ENCODE measurements at regions not wholly inside any gene's neighbourhood (a gene's known extent, or its start where the extent isn't known, plus 50 kb on each side); places are given as distances from the start of the nearest gene placed in this dataset.

- H3K36me3 ChIP-seq (replicated peaks; ENCODE audit: low read depth, low read length), result no peaks in the 10 kb centered on the region
- no peak overlapping the region for H3K4me2 ChIP-seq (ENCODE audit: low read length)
- TF ChIP-seq EZH2phosphoT487 (IDR thresholded peaks at IDR 0.05; ENCODE audit: low read depth) (no peak), CTCF (IDR thresholded peaks at IDR 0.05; ENCODE audit: low read depth, low read length) (no peak)
- H3K27ac ChIP-seq (ENCODE audit: low read length), result no peak overlapping the region
- H3K79me2 ChIP-seq (ENCODE audit: low read length), result no peaks in the 10 kb centered on the region
- H3K9ac ChIP-seq (ENCODE audit: low read length), result no peak overlapping the region
- peaks cover 41% of the 10 kb centered on the region for H3K4me1 ChIP-seq (ENCODE audit: low read length)
- no peaks in the 10 kb centered on the region for H3K27me3 ChIP-seq (ENCODE audit: low read depth, low read length)
- H3K9me3 ChIP-seq (ENCODE audit: insufficient read depth, low read length), result peaks cover 12% of the 10 kb centered on the region; the same call in 1 of the 2 replicates
- no peak overlapping the region for H3K4me3 ChIP-seq (ENCODE audit: low read length)
- H4K20me1 ChIP-seq (ENCODE audit: insufficient read depth, low read length), result no peaks in the 10 kb centered on the region
- H2AFZ ChIP-seq (ENCODE audit: low read depth, low read length), result no peak overlapping the region
Measured at GRCh38 chr13:34076319-34076718, 258.4 kb downstream of the RFC3 start.

DNA sequence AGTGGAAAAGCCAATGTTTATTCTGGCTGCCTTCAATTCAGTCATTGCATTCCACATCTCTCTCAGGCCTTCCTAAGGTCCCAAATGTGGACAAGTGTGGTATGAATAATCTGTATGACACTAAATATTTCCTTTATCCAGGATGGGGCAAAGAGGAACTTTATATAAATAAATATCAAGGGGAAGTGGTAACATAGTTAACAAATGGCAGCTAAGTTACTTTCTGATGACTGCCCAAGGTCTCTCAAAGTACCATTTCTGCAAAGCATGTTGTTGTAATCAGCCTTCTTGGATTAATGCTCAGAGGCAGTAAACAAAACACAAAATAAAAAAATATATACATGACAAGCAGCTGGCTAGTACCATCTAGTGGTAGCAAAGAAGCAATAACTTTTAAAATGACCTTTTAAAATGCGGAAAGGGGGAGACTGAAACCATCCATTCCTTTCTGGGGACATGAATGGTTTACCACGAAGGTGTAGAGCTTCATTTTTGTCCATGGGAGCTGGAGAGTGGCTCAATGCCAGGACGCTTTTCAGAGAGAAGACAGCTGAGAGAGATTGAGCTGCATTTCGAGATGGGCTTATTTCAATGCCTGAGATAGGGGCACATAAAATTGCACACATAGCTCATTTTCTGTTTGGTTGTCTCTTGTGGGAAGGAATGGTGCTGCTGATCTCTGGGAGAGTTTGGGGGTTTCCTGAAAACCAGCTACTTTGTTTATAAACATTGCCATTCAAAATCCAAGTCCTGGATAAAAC, 259.2 kb downstream of the RFC3 start:
- no peak overlapping the region for H3K27ac ChIP-seq (ENCODE audit: low read length)
- H3K9ac ChIP-seq (ENCODE audit: low read length), result peak overlapping the region; percentile 15; the same call in 1 of the 2 replicates
- no peaks in the 10 kb centered on the region for H4K20me1 ChIP-seq (ENCODE audit: insufficient read depth, low read length)
- TF ChIP-seq CTCF (IDR thresholded peaks at IDR 0.05; ENCODE audit: low read depth, low read length), result peak; percentile 91
- no peak for TF ChIP-seq EZH2phosphoT487 (IDR thresholded peaks at IDR 0.05; ENCODE audit: low read depth)
- peaks cover 49% of the 10 kb centered on the region for H3K4me1 ChIP-seq (ENCODE audit: low read length)
- no peaks in the 10 kb centered on the region for H3K79me2 ChIP-seq (ENCODE audit: low read length)
- H3K36me3 ChIP-seq (replicated peaks; ENCODE audit: low read depth, low read length), result no peaks in the 10 kb centered on the region
- H3K4me2 ChIP-seq (ENCODE audit: low read length), result peak overlapping the region; percentile 65
- H3K27me3 ChIP-seq (ENCODE audit: low read depth, low read length), result no peaks in the 10 kb centered on the region
- H2AFZ ChIP-seq (ENCODE audit: low read depth, low read length), result no peak overlapping the region
- H3K9me3 ChIP-seq (ENCODE audit: insufficient read depth, low read length), result peaks cover 12% of the 10 kb centered on the region; the same call in 1 of the 2 replicates
- H3K4me3 ChIP-seq (ENCODE audit: low read length), result peak overlapping the region; percentile 56

- TF ChIP-seq CTCF (IDR thresholded peaks at IDR 0.05; ENCODE audit: low read depth, low read length) (no peak), EZH2phosphoT487 (IDR thresholded peaks at IDR 0.05; ENCODE audit: low read depth) (no peak)
- no peaks in the 10 kb centered on the region for H3K27me3 ChIP-seq (ENCODE audit: low read depth, low read length)
- peaks cover 12% of the 10 kb centered on the region; the same call in 1 of the 2 replicates for H3K9me3 ChIP-seq (ENCODE audit: insufficient read depth, low read length)
- no peaks in the 10 kb centered on the region for H3K36me3 ChIP-seq (replicated peaks; ENCODE audit: low read depth, low read length)
- H2AFZ ChIP-seq (ENCODE audit: low read depth, low read length), result no peak overlapping the region
- peaks cover 53% of the 10 kb centered on the region for H3K4me1 ChIP-seq (ENCODE audit: low read length)
- no peak overlapping the region for H3K9ac ChIP-seq (ENCODE audit: low read length)
- no peaks in the 10 kb centered on the region for H3K79me2 ChIP-seq (ENCODE audit: low read length)
- peak overlapping the region; percentile 31 for H3K4me2 ChIP-seq (ENCODE audit: low read length)
- no peaks in the 10 kb centered on the region for H4K20me1 ChIP-seq (ENCODE audit: insufficient read depth, low read length)
- no peak overlapping the region for H3K27ac ChIP-seq (ENCODE audit: low read length)
- no peak overlapping the region for H3K4me3 ChIP-seq (ENCODE audit: low read length)
Measured at GRCh38 chr13:34078334-34078999, 260.5 kb downstream of the RFC3 start.

- Histone ChIP-seq H3K9ac (ENCODE audit: low read length) (no peak overlapping the region), H3K27me3 (ENCODE audit: low read depth, low read length) (no peaks in the 10 kb centered on the region), H3K4me1 (ENCODE audit: low read length) (peaks cover 45% of the 10 kb centered on the region), H3K4me3 (ENCODE audit: low read length) (no peak overlapping the region), H3K9me3 (ENCODE audit: insufficient read depth, low read length) (peaks cover 8% of the 10 kb centered on the region; the same call in 1 of the 2 replicates), H4K20me1 (ENCODE audit: insufficient read depth, low read length) (no peaks in the 10 kb centered on the region), H3K79me2 (ENCODE audit: low read length) (no peaks in the 10 kb centered on the region), H3K27ac (ENCODE audit: low read length) (no peak overlapping the region), H2AFZ (ENCODE audit: low read depth, low read length) (no peak overlapping the region), H3K36me3 (replicated peaks; ENCODE audit: low read depth, low read length) (peaks cover 9% of the 10 kb centered on the region), H3K4me2 (ENCODE audit: low read length) (no peak overlapping the region)
- TF ChIP-seq CTCF (IDR thresholded peaks at IDR 0.05; ENCODE audit: low read depth, low read length), result no peak
- no peak for TF ChIP-seq EZH2phosphoT487 (IDR thresholded peaks at IDR 0.05; ENCODE audit: low read depth)
Measured at GRCh38 chr13:34085204-34085603, 267.3 kb downstream of the RFC3 start.

Data from OCI-LY3 (cell line).